Fibroblast of pulmonary artery (primary cell): ENCODE measurements at regions not wholly inside any gene's neighbourhood (a gene's known extent, or its start where the extent isn't known, plus 50 kb on each side); places are given as distances from the start of the nearest gene placed in this dataset.

ENCODE experiments used
- DNase-seq: peaks from one replicate; pipeline ENCODE4 v3.0.0-alpha.2; 2010; ENCODE audit warnings: low read depth
- H3K4me3 ChIP-seq: replicated peaks from 2 replicates; pipeline ENCODE4 v1.5.1; 2011; ENCODE audit warnings: low read depth, mild to moderate bottlenecking, control low read depth, low read length, moderate library complexity
- TF ChIP-seq, protein P1 (sequence below): IDR thresholded peaks from 2 replicates; pipeline ENCODE4 v1.5.1; 2011; ENCODE audit warnings: mild to moderate bottlenecking, control low read depth, low read length, inconsistent platforms; ENCODE audit errors: missing control alignments

DNA sequence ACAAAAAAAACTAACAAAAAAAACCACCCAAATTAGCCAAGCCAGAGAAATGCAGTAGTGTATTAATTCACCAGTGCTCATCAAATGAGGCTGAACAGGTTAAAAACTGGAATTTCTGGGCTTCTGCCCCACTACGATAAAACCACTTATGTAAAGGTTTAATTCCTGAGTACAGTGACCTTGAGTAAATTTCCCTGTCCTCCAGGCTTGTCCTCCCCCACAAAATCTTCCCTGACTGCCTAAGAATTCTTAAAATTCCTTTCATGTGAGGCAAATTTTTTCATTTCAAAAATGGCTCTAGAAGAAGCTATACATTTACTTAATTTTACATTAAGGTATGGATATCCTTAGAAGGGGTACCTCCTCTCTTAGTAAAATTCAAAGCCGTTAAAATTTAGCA, 80.1 kb upstream of the ID4 start:
- no peak overlapping the region for H3K4me3 ChIP-seq
- DNase-seq: peak; percentile 72
- TF ChIP-seq, protein P1, sequence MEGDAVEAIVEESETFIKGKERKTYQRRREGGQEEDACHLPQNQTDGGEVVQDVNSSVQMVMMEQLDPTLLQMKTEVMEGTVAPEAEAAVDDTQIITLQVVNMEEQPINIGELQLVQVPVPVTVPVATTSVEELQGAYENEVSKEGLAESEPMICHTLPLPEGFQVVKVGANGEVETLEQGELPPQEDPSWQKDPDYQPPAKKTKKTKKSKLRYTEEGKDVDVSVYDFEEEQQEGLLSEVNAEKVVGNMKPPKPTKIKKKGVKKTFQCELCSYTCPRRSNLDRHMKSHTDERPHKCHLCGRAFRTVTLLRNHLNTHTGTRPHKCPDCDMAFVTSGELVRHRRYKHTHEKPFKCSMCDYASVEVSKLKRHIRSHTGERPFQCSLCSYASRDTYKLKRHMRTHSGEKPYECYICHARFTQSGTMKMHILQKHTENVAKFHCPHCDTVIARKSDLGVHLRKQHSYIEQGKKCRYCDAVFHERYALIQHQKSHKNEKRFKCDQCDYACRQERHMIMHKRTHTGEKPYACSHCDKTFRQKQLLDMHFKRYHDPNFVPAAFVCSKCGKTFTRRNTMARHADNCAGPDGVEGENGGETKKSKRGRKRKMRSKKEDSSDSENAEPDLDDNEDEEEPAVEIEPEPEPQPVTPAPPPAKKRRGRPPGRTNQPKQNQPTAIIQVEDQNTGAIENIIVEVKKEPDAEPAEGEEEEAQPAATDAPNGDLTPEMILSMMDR: no peak

DNA sequence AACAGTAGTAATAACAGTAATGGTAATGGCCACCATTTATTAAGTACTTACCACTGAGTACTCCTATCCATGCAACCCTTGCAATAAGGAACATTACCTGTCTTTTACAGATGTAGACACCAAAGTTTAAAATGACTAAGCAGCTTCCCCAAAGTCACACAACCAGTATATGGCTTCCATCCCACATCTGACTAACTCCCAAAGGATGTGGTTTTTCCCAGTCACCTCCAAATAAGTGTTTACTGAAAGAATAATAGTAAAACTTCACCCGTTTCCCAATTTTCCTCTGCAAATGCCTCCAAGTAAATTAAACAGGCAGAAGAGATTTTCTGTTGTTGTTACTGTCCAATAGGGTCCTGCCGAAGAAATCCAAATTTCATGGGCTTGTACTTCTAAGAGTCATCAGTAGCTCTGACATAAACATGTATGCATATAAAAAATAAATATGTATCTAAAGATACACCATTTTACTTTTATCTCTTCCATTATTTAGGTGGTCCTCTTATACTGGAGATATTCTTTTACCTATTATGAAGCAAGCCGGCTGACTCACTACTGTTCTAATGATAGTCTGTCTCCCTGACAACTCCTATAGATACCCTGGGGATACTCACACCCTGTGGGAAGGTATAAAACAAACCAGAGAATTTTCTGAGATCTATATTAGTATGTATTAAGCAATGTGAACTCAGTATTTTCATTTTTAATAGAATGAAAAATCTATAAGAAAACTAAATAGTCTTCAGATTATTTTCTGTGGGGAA, 77.9 kb upstream of the ID4 start:
- peak; percentile 78 for DNase-seq
- H3K4me3 ChIP-seq: no peak overlapping the region
- TF ChIP-seq, protein P1: no peak

DNA sequence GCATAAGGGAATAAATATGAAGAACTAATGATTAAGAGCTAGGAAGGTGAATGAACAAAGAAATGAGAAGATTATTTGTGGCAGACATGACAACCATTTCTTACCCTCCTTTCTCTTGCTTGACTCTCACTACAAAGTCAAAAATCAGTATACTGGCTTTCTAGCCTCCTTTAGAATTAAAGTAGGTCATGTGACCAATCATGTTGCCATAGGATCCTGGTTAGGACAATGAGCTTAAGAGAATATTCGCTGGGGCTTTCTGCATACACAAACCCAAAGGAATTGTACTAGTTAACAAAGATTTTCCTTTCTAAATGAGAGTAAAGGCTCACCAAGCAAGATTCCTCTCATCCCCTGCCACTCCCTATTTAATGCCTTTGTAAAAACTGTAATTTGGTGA, 76.0 kb upstream of the ID4 start:
- H3K4me3 ChIP-seq: no peak overlapping the region
- TF ChIP-seq, protein P1: no peak
- no peak for DNase-seq

DNA sequence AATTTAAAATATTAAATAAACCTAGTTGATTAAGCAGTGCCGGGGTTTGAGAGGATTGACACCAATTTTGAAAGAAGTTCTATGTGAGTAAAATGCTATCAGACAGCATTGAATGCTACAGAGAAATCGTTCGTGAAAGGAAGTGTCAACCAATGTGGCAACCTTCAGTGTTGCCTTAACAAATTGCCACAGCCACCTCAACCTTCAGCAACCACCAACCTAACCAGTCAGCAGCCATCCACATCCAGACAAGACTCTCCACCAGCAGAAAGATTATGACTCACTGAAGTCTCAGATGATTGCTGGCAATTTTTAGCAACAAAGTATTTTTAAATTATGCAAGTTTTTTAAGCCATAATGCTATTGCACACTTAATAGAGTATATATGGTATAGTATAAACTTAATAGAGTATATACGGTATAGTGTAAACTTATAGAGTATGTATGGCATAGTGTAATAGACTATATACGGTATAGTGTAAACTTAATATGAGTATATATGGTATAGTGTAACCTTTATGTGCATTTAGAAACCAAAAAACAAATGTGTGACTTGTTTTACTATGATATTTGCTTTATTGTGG, 65.3 kb upstream of the ID4 start:
- TF ChIP-seq, protein P1: no peak
- H3K4me3 ChIP-seq: no peak overlapping the region
- DNase-seq: peak; percentile 42

DNA sequence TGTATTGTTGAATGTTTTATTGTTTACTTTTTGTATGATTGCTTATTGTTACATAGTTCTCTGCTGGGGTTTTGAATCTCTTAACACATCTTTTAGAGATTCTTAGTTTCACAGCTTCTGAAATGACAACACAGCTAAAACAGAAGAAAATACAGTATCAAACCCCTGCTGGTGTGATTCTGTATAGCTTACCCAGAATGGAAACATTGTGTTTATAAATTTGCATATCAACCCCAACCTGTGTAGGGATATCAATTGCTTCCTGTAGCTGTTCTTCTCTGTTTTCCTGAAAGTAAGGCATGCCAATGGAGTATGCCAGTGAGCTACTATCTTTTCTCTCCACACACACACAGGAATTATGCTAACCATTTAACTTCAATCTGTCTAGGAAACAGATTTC, 64.3 kb upstream of the ID4 start:
- TF ChIP-seq, protein P1: peak; percentile 11
- no peak for DNase-seq
- no peak overlapping the region for H3K4me3 ChIP-seq

DNA sequence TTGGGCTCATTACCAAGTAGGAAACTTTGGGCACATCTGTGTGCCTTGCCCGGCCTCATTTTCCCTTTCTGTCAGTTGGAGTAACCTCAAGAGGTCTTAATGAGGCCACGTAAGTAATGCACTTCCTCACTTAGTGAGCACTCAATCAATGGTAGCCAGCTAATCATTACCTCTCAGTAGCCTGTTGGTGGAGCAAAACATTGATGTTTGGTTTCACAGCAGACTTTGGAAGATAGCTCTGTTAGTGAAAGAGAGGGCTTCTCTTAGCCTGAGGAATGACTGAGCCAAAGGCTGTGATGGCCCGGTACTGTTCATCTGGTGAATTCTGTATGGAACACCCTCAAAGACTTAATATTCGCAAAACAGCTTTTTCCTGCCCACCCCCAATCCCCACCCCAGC, 55.9 kb upstream of the ID4 start:
- H3K4me3 ChIP-seq: no peak overlapping the region
- no peak for DNase-seq
- TF ChIP-seq, protein P1: no peak

DNA sequence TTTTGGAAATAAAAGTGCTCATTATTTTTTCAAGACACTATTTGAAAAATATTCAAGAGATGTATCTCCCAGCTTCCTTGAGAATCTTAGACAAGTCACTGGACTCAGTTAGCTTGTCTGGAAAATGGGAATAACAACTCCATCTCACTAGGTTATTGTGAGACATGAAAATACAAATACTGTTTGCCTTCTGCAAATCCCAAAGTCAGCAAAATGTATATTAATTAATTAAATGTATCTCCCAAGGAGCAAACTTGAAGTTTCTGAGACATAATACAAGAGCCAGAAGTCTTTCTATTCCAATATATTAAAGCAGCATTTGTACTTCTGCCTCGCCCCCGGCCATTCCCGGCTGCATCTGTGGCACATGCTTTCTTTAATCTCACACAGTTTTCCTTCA, 54.6 kb upstream of the ID4 start:
- H3K4me3 ChIP-seq: no peak overlapping the region
- no peak for DNase-seq
- TF ChIP-seq, protein P1: no peak
